HepG2 (cell line): ENCODE measurements at regions not wholly inside any gene's neighbourhood (a gene's known extent, or its start where the extent isn't known, plus 50 kb on each side); places are given as distances from the start of the nearest gene placed in this dataset.
A peak's percentile ranks its signal among the peaks of the same experiment; 100 is the strongest.

ENCODE experiments used
- ATAC-seq: fragments of 200-7000 bp; cut with Tn5 transposase; 3 replicates; pipeline ENCODE4 v1.9.1; 2020; ENCODE audit warnings: mild to moderate bottlenecking, moderate library complexity
- BruUV-seq: library from RNA; stranded (reverse); fragments of 400-500 nt; replicated peaks from 2 replicates; lab custom pipeline; 2021; lab: Mats Ljungman, UMichigan
- CTCF ChIA-PET: fragments of 300-600 bp; formaldehyde crosslinking; extraction: SDS; loops from one replicate; lab custom pipeline; 2021; ENCODE audit warnings: low total read pairs, inconsistent platforms, low intra/inter-chr PET ratio; lab: Yijun Ruan, JAX
- POLR2A ChIA-PET: fragments of 350-600 bp; sonication (Branson Sonifier 250); formaldehyde crosslinking; loops from one replicate; lab custom pipeline; 2020; ENCODE audit warnings: antibody characterized with exemption, inconsistent platforms; lab: Yijun Ruan, JAX
- DNase-seq: peaks from one replicate; pipeline ENCODE4 v3.0.0-alpha.2; 2015; ENCODE audit warnings: low spot score
- FAIRE-seq: peaks from 3 replicates; lab custom pipeline; 2011; peaks lifted over from hg19 to GRCh38; lab: Jason Lieb, UNC
- H2AFZ ChIP-seq: one replicate; pipeline ENCODE4 v1.6.1; 2011; ENCODE audit warnings: low read length, inconsistent platforms
- H3K27ac ChIP-seq: fragments of 300-600 bp; 3 replicates; pipeline ENCODE4 v1.8.0; 2011; ENCODE audit warnings: mixed run types, mild to moderate bottlenecking, mixed read lengths, low read length, inconsistent platforms; ENCODE audit not compliant: insufficient read depth; ENCODE audit errors: extremely low read length
- H3K27me3 ChIP-seq, 2 experiments: fragments of 200-600 bp in 1 of 2; 2 replicates in 1 of 2; 3 replicates in 1 of 2; pipeline versions ENCODE4 v1.6.0 to v1.8.0; 2011; ENCODE audit warnings: low read length in 2 of 2, mild to moderate bottlenecking in 2 of 2, moderate library complexity in 2 of 2, inconsistent platforms in 1 of 2; ENCODE audit not compliant: insufficient read depth in 2 of 2, control insufficient read depth in 1 of 2
- H3K36me3 ChIP-seq, 2 experiments: fragments of 200-600 bp in 1 of 2; replicated peaks in 1 of 2; 2 replicates in 1 of 2; 3 replicates in 1 of 2; pipeline versions ENCODE4 v1.5.1 to v1.8.0; 2011; ENCODE audit warnings: low read length in 2 of 2, inconsistent platforms in 1 of 2; ENCODE audit not compliant: insufficient read depth in 2 of 2, control insufficient read depth in 1 of 2
- H3K4me1 ChIP-seq: 2 replicates; pipeline ENCODE4 v1.5.1; 2012; ENCODE audit warnings: low read length, inconsistent platforms; ENCODE audit not compliant: insufficient read depth
- H3K4me2 ChIP-seq: 2 replicates; pipeline ENCODE4 v1.6.0; 2011; ENCODE audit warnings: low read depth, low read length, inconsistent platforms
- H3K4me3 ChIP-seq, 3 experiments: fragments of 200-600 bp in 1 of 3; sonication (generic), shearing (Covaris generic) in 1 of 3; replicated peaks in 1 of 3; 2 replicates each; pipeline ENCODE4 v1.5.1; 2011 to 2016; ENCODE audit warnings: low read length in 3 of 3, inconsistent platforms in 2 of 3, low read depth in 2 of 3, mild to moderate bottlenecking in 2 of 3, control low read depth in 1 of 3, mixed read lengths in 1 of 3; ENCODE audit not compliant: insufficient read depth in 1 of 3
- H3K79me2 ChIP-seq: one replicate; pipeline ENCODE4 v1.6.1; 2011; ENCODE audit warnings: low read length, inconsistent platforms; ENCODE audit not compliant: insufficient read depth
- H3K9ac ChIP-seq: 2 replicates; pipeline ENCODE4 v1.6.0; 2011; ENCODE audit warnings: mild to moderate bottlenecking, low read depth, low read length, inconsistent platforms; ENCODE audit not compliant: insufficient read depth
- H3K9me3 ChIP-seq: 2 replicates; pipeline ENCODE4 v1.5.1; 2012; ENCODE audit warnings: mild to moderate bottlenecking, low read length
- H4K20me1 ChIP-seq: 2 replicates; pipeline ENCODE4 v1.6.0; 2011; ENCODE audit warnings: inconsistent platforms, mild to moderate bottlenecking, low read length, moderate library complexity; ENCODE audit not compliant: insufficient read depth
- BCLAF1 ChIP-seq: fragments of 450-650 bp; IDR thresholded peaks from 2 replicates; pipeline ENCODE4 v1.6.1; 2017; ENCODE audit warnings: mild to moderate bottlenecking
- CTCF ChIP-seq: sonication (generic); formaldehyde crosslinking; IDR thresholded peaks from 2 replicates; pipeline ENCODE4 v1.5.0; 2020; ENCODE audit warnings: mild to moderate bottlenecking, missing genetic modification reagents, moderate library complexity
- THAP7 ChIP-seq: sonication (generic); formaldehyde crosslinking; IDR thresholded peaks from 2 replicates; pipeline ENCODE4 v1.8.1; 2023; ENCODE audit warnings: mild to moderate bottlenecking, missing genetic modification reagents
- ZNF329 ChIP-seq: sonication (generic); formaldehyde crosslinking; IDR thresholded peaks from 2 replicates; pipeline ENCODE4 v1.9.0; 2021; ENCODE audit warnings: low read depth, mild to moderate bottlenecking, missing genetic modification reagents
- ZNF335 ChIP-seq: sonication (generic); formaldehyde crosslinking; IDR thresholded peaks from 2 replicates; pipeline ENCODE4 v1.4.0; 2020; ENCODE audit warnings: missing genetic modification reagents
- ZNF503 ChIP-seq: sonication (generic); formaldehyde crosslinking; IDR thresholded peaks from 2 replicates; pipeline ENCODE4 v1.4.0; 2020; ENCODE audit warnings: missing genetic modification reagents
- ZNF737 ChIP-seq: sonication (generic); formaldehyde crosslinking; IDR thresholded peaks from 2 replicates; pipeline ENCODE4 v1.5.0; 2020; ENCODE audit warnings: missing genetic modification reagents, mild to moderate bottlenecking, borderline replicate concordance
- WGBS: methylation state at CpG from one replicate; pipeline ENCODE4 v1.1.6; 2017; ENCODE audit warnings: low lambda C conversion rate; 5-methylcytosine and 5-hydroxymethylcytosine counted together
- in situ Hi-C: cut with HindIII; loops from 2 replicates; pipeline ENCODE4 v1.10.0; 2017; ENCODE audit warnings: low pct_unique_long_range_greater_than_20kb; ENCODE audit not compliant: extremely low pct_ligation_motif_present
- intact Hi-C: fragments of 100-400 bp; cut with micrococcal nuclease; formaldehyde crosslinking; loops from one replicate; pipeline ENCODE4 v1.10.0; 2022; ENCODE audit not compliant: unreplicated experiment

- FAIRE-seq (no peak), ATAC-seq (no peak), DNase-seq (no peak)
- H3K36me3 ChIP-seq, result no peaks in the 10 kb centered on the region
- CTCF ChIA-PET, result no interaction called here
- H3K4me3 ChIP-seq, result no peak overlapping the region
- no peak overlapping the region for H3K9ac ChIP-seq
- no peak overlapping the region for H3K27ac ChIP-seq
- in situ Hi-C loops, result loop anchor here (25.0 kb wide), 1 partner anchor 449 kb away; no protein-coding TSS in a partner anchor
- H3K27me3 ChIP-seq, result peaks cover 0 to 1% of the 10 kb centered on the region in 2 experiments; a peak in 1 of 5 replicates
- H2AFZ ChIP-seq, result no peak overlapping the region
- peaks cover 21% of the 10 kb centered on the region for H3K4me1 ChIP-seq
- WGBS, result 66% methylated on average over 3 of the region's 3 CpGs
- TF ChIP-seq CTCF (CRISPR knock-in tag), result 0 out of 2 replicates have a peak, but pooled peaks have one; percentile 4
- no peak for TF ChIP-seq ZNF503 (CRISPR knock-in tag)
- H3K79me2 ChIP-seq, result no peaks in the 10 kb centered on the region
- BruUV-seq, result no TSS peak
- no peaks in the 10 kb centered on the region for H4K20me1 ChIP-seq
- POLR2A ChIA-PET, result no interaction called here
- intact Hi-C loops, result no loop called here
- no peaks in the 10 kb centered on the region for H3K9me3 ChIP-seq
- H3K4me2 ChIP-seq, result no peak overlapping the region
Measured at GRCh38 chr1:39088658-39089057, 62.5 kb downstream of the NDUFS5 start.

GRCh38 chr1:39089931-39090521 is 63.9 kb downstream of the NDUFS5 start:
- H3K27me3 ChIP-seq, result peaks cover 0 to 1% of the 10 kb centered on the region in 2 experiments; a peak in 1 of 5 replicates
- no peak overlapping the region for H3K27ac ChIP-seq
- ChIA-PET POLR2A (no interaction called here), CTCF (no interaction called here)
- no peaks in the 10 kb centered on the region for H3K79me2 ChIP-seq
- in situ Hi-C loops, result loop anchor here (25.0 kb wide), 1 partner anchor 447 kb away; no protein-coding TSS in a partner anchor
- WGBS, result 13% methylated on average over 3 of the region's 3 CpGs
- BruUV-seq, result no TSS peak
- ATAC-seq (no peak), DNase-seq (no peak), FAIRE-seq (no peak)
- H3K9ac ChIP-seq, result no peak overlapping the region
- peaks cover 29% of the 10 kb centered on the region for H3K4me1 ChIP-seq
- H3K36me3 ChIP-seq, result no peaks in the 10 kb centered on the region
- H3K4me2 ChIP-seq, result no peak overlapping the region
- H3K9me3 ChIP-seq, result no peaks in the 10 kb centered on the region
- intact Hi-C loops, result loop anchor here (5.0 kb wide), 1 partner anchor 253 kb away; no protein-coding TSS in a partner anchor
- no peak overlapping the region for H3K4me3 ChIP-seq
- TF ChIP-seq ZNF737 (CRISPR knock-in tag), result no peak
- TF ChIP-seq BCLAF1, result no peak
- no peak for TF ChIP-seq THAP7
- peak; percentile 88 for TF ChIP-seq ZNF335
- no peak for TF ChIP-seq ZNF329
- no peak overlapping the region for H2AFZ ChIP-seq
- H4K20me1 ChIP-seq, result no peaks in the 10 kb centered on the region
